HG02884 (cell line): ENCODE measurements at regions not wholly inside any gene's neighbourhood (a gene's known extent, or its start where the extent isn't known, plus 50 kb on each side); places are given as distances from the start of the nearest gene placed in this dataset.
A peak's percentile ranks its signal among the peaks of the same experiment; 100 is the strongest.
"Not testable (repeated sequence)": the region's sequence is repeated elsewhere in the genome, so short reads cannot be mapped to it uniquely, and the experiment has no call there.

Source experiments
- ATAC-seq: cut with Tn5 transposase; IDR thresholded peaks from one replicate; pipeline ENCODE4 v1.9.1; 2021; ENCODE audit warnings: mild to moderate bottlenecking, moderate library complexity; ENCODE audit not compliant: unreplicated experiment

DNA sequence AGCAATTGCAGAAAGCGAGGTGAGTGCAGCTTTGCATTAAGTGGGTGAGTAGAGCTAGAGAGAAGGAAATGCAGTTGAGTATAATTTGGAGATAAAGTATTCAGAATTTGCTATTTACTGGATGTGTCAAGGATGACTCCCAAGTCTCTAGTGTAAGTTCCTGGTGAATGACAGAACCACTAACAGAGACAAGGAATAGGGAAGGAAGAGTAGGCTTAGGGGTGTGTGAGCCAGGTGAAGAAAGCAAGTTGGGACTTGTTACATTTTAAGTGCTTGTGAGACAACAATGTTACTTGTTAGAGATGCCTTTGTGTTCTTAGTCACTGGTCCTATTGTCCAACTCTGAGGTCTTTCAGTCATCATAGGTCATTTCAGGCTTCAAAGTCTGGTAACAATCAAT is 70.8 kb downstream of the TBC1D26 start:
- ATAC-seq = not testable (repeated sequence)

DNA sequence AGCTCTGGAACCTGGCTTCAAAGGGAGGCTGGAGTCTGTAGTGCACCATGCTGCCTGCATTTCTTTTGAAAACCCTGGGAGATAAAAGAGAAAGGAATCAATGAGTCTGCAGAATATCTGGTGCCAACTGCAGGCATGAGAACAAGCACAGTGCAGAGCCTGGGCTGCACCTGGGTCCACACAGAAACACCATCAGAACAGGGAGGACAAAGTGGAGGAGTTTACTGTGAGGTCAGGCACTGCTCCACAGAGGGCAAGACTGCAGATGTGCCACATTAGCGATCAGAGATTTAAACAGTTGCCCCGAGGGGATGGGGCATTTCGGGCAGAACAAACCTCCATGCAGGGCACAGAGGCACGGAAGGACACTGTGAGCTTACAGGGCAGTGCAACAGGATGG is 74.7 kb downstream of the TBC1D26 start:
- ATAC-seq = not testable (repeated sequence)

DNA sequence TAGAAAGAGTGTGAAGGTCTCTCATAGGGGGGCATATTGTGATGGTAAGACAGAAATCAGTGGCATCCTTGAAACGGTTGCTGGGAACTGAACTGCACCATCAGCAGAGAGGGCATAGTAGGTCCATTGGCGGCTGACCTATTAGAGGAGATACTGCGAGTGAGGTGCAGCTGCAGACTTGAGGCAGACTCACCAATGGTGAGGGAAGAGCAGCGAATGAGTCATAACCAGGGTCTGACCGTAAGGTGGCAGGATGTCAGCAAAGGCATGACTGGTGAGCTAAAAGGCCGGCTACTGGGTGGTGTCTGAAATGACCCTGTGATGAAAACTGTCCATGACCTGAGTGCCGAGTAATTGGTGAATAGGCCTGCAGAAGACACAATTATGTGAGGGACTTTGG is 81.3 kb downstream of the TBC1D26 start:
- ATAC-seq = not testable (repeated sequence)

DNA sequence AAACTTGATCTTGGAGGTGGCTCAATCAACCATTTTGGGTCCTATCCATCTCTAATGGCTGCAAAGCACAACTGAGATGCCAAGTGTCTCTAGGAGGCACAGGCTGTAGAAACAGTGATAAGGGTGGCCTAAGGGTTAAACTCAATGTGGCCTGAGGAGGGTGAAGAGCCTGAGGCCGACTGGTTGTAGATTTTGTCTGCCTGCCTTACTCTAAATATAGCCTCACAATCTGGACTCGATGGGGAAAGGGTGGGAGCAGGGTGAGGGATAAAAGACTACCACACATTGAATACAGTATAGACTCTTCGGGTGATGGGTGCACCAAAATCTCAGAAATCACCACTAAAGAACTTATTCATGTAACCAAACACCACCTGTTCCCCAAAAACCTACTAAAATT is 81.9 kb downstream of the TBC1D26 start:
- ATAC-seq = not testable (repeated sequence)

DNA sequence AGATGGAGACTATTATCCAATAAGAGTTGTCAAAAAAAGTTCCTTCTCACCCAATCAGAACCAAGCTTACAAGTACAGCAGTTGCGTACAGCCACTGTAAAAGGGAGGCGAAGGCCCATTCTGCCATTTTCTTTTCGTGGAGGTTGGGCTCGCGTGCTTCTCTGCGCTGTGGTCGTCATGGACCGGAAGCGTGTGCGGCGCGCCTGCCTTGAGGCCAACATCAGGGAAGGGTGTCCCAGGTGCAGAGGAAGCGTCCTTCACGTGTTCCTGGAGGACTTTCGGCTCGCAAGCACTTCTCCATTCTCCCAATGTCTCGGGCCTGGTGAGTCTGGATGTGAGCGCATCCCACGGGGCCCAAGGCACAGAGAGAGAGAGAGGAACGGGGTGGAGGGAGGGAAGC is 85.8 kb downstream of the TBC1D26 start:
- not testable (repeated sequence) for ATAC-seq

DNA sequence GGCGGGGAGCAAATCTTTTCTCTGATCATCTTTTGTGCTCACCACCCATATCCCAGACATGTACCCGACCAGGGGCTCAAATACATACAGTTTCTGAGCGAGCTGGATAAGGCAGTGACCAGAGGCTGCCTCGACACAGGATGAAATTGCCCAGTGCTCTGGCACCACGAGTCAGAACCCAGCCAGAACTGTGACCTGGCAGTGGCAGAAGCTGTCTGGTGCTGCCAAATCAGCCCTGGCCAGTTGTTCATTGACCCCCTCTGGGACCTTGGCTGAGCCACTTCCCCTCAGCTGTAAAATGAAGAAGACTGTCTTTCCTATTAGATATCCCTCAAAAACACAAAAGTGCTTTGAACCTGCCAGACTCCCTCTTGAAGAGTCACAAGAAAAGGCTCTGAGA is 90.2 kb downstream of the TBC1D26 start:
- not testable (repeated sequence) for ATAC-seq

DNA sequence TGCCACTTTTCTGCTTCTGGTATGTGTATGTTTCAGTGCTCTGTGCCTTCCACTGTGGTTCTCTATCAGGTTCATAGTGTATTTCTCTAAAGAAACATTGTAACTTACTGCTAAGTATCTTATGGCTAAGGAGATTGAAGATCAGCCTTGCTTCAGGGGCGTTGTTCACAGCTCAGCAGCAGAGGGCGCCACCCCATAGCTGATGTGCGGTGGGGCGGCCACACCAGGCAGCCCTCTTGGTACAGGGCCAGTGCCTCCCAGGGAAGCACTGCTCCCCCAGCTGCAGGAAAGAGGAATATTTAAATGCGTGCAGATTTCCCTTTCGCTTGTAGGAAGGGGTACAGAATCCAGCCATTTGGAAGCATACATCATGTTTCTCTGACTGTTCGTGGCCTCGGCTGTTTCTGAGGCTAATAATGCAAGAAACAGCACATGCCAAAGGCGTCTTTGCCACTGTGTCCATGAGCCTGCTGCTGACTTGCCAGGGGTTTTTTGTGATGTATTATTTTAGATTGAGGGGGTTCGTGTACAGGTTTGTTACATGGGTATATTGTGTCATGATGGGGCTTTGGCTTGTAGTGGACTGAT is 96.7 kb downstream of the TBC1D26 start:
- ATAC-seq = not testable (repeated sequence)

DNA sequence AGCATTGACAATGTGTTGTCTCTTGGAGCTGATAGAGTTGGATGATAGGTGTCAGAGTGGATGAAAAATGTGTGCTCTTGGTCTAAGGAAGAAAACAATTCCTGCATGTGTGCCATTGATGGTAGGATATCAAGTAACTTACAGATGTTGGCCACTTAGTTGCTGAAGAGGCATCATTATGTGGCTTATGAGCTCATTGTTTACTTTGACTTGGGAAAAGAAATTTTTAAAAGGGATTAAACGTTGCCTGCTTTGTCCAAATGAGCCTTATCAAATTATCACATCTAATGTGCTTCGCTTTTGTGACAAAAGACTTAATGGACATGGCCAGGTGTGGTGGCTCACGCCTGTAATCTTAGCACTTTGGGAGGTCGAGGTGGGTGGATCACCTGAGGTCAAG is 98.1 kb downstream of the TBC1D26 start:
- ATAC-seq = not testable (repeated sequence)

DNA sequence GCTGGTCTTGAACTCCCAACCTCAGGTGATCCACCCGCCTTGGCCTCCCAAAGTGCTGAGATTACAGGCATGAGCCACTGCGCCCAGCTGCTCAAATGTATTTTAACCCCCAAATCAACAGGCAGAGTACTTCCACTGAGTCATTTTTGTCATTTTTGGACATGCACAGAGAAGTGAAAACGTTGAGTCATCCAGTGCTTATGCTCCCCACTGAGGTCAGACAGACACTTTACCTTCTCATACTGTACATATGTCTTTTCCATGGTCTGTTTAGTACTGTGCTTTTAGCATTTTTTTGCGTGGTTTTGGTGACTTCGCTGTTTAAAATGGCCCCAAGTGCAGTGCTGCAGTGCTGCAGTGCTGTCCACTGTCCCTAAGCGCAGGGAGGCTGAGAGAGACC is 99.1 kb downstream of the TBC1D26 start:
- ATAC-seq = peak; percentile 89

DNA sequence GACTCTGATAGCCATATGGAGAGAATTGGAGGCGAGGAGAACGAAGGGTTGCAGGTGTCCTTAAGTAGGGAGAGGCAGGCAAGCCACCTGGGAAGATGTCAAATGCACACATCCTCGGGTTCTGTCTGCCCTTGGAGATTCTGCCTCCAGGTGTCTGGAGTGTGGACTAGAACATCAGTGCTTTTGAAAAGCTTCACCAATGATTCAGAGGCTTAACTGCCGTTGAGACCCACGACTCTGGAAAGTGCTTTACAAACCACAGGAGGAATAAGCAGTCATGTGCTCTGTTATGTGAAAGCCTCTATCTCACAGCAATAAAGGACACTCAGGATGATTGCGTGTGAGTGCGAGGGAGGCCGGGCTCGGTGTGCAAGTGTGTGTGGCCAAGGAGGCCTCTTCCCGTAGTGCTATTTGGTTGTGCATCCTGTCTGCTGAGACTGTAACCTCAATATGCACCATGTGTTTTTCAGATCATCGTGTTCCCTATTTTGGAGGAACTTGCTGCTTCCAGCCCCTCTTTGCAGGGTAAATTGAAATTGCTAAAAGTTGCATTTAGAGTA is 100.9 kb downstream of the TBC1D26 start:
- ATAC-seq = peak; percentile 29

DNA sequence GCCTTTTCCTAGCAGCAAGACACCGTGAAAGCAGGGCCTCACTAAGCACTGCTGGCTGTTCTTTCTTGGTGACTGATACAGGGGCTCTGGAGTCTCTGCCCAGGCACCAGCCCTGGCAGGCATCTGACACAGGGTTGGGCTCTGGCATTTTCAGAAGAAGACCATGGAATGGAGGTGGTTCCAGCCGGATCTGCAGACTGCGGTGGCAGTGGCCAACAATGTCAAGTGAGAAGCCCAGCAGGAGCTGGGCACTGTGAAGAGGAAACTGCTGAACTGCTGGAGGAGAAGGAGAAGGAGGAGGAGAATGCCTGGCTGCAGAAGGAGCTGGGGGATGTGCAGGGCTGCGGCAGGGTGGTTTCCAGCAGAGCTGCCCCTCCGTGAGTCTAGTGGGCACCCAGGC is 101.8 kb downstream of the TBC1D26 start:
- ATAC-seq = not testable (repeated sequence)

DNA sequence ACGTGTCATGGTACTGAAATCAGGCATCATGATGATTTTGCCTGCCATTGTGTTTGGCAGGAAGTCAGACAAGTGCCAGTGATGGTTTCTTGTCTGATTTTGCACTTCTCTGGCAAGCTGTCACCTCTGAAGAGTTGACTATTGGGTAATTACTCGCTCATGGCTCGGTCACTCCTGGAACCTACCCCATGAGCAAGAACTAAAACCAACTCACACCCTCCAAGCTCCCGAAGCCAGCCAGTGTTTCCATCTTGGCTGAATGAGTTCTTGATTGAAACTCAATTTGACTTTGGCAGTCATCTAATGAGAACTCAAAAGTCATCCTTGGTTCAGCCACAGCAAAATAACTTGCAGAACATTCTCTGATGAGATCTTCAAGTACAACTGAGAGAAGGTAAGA is 103.4 kb downstream of the TBC1D26 start:
- not testable (repeated sequence) for ATAC-seq

DNA sequence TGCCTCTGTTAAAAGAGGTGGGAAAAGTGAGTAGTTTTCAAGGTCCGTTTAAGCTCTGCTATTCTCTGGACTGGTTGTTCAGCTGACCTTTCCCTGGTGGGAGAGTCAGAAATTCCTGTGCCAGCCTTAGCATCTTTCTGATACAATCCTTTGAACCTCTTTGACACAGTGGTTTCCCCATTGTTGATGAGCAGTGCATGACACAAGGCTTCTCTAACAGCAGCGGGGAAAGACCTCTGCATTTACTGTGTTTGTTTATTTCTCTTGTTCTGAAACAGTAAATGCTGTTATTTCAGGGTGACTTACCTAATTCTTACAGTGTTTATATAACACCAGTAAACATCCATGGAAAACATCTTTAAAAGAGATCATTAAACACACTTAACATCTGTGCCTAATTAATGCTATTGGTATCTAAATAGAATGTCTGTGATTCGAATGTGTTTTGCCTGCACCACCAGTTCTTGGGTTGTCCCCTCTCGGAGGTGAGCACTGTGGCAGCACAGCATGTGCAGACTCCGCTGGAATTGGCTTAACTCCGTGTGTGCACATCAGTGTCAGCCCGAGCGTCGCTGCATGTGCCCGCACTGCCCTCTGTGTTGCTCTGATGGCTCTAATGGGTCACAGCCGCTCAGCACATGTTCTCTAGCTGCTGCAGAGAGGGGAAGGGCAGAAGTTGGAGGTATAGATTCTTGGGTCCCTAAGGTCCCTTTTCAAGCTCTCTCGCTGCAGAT is 104.3 kb downstream of the TBC1D26 start:
- ATAC-seq = not testable (repeated sequence)

DNA sequence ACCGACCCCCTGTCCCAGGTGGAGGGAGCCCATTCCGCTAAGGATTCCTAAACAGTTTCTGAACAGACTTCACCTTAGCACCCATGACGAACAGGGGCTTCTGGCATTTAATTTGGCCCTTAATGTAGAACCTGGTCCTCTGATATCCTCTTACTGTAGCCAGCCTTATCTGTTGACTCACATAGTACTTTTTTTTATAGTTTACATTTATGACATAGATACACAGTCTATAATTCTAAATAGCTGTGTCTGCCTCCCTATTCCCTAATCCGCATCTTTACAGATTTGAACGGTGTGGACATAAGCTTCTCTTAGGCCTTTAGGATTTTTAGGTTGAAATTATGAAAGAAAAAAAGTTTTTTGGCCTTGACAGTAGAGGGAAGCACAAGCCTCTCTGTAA is 104.9 kb downstream of the TBC1D26 start:
- not testable (repeated sequence) for ATAC-seq

DNA sequence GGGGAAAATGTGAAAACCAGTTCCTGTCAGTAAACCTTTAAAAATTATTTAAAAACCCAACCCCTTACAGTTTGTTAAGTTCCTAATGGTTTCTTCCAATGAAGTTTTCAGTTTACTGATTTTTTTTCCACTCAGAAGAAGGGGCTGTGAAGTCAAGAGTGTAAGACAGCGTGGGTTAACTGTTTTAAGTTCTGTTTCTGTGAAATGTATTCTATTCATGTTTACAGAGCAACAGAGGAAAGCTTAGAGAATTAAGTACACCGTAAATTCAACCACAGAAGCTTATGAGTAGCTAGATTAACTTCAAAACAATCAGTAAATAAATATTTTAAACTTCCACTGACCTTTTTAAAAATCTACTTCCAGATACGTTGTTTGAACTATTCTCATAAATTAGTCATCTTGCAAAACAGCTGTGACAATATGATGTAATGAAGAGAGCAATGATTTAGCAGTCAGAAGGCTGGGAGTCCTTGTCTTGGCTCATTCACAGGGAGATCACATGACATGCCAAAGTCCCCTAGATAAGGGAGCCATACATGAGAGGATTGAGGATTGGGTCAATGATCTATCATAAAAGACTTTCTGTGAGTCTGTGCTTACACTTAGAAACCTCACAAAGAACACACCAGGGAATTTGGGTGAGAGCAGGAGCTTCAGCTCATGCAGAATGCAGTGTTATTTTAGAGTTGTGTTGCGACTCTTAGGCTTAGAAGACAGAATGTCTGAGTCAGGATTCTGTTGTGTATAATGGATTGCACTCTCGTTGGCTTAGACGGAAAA is 97.3 kb upstream of the ADORA2B start:
- not testable (repeated sequence) for ATAC-seq

DNA sequence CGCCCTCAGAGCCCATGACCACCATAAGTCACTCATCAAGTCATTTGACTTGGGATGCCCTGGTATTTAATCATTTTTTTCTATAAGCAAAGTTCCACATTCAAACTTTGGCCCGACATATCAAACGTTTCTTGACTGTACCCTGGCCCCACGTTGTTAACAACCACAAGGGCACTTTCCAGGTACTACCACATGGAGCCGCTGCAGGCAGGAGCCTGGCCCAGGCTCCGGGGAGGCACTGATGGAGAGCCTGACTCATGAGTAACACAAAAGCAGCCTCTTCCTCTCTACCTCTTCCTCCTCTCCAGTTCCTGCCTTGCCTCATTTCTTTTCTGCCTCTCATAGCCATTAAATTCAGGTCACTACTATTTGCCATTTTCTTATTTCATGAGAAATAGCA is 95.9 kb upstream of the ADORA2B start:
- ATAC-seq = not testable (repeated sequence)

DNA sequence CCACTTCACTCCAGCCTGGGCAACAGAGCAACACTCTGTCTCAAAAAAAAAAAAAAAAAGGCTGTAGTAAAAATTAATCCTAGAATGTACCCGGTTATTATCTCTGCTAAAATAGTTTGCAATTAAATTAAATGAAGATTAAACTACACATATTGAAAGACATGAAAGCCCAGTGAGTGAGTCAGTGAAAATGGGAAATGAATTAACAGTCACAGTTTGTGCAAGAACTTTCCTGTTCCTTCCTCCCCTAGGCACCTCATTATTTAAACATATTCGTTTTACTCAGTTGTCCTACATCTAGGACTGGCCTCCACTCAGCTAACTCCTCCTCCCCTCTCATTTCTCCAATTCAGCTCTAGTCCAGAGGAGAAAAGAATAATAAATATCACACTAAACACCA is 94.9 kb upstream of the ADORA2B start:
- not testable (repeated sequence) for ATAC-seq

DNA sequence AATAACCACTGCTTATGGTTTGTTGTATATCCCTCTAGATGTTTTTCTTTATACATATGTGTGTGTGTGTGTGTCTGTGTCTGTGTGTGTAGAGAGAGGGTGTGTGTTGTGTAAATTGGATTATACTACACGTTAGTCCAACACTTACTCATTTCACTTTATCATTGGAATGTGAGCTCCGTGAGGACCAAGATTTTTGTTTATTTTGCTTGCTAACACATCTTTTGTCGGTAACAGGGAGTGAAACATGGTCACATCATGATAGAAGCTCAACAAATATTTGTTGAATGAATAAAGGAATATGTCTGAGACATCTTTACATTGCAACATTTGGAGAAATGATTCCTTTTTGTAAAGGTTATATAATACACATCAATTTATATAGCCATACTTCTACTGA is 94.2 kb upstream of the ADORA2B start:
- not testable (repeated sequence) for ATAC-seq

DNA sequence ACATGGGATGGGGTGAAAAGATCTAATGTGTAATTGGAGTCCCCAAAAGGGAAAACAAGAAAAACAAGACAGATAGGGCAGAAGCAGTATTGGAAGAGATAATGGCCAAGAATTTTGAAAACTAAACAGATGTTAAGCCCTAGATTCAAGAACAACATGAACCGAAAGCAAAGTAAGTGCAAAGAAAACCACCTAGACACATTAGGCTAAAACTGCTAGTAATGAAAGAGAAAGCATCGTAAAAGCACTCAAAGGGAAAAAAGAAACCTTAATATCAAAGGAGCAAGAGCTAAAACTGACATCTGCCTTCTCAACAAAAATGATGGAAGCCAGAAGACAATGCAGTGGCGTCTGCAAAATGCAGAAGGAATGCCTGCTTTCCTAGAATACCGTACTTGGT is 92.1 kb upstream of the ADORA2B start:
- not testable (repeated sequence) for ATAC-seq

DNA sequence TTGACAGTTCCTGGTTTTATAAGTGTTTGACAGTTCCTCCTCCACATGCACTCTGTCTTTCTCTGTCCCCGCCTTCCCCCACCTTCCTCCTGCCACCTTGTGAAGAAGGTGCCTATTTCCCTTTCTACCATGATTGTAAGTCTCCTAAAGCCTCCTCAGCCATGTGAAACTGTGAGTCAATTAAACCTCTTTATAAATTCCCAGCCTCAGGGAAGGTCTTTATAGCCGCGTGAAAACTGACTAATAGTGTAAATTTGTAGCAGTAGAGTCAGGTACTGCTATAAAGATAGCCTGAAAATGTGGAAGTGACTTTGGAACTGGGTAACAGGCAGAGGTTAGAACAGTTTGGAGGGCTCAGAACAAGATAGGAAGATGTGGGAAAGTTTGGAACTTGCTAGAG is 88.7 kb upstream of the ADORA2B start:
- not testable (repeated sequence) for ATAC-seq

DNA sequence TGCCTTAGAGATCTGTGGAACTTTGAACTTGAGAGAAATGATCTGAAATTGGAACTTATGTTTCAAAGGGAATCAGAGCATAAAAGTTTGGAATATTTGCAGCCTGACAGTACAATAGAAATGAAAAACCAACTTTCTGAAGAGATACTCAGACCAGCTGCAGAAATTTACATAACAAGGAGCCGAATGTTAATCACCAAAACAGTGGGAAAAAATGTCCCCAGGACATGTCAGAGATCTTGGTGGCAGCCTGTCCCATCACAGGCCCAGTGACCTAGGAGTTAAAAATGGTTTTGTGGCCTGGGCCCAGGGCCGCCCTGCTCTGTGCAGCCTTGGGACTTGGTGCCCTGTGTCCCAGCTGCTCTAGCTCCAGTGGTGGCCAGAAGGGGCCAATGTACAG is 88.2 kb upstream of the ADORA2B start:
- not testable (repeated sequence) for ATAC-seq
